ENCODE measurements at regions not wholly inside any gene's neighbourhood (a gene's known extent, or its start where the extent isn't known, plus 50 kb on each side); places are given as distances from the start of the nearest gene placed in this dataset.
A peak's percentile ranks its signal among the peaks of the same experiment; 100 is the strongest.

- no peak for TF ChIP-seq EZH2 (IDR thresholded peaks at IDR 0.05; ENCODE audit: borderline replicate concordance, low read depth, low read length, poor library complexity, severe bottlenecking)
- no peak for TF ChIP-seq CTCF (conservative IDR thresholded peaks at IDR 0.05; ENCODE audit: low read depth, low read length)
- H3K27me3 ChIP-seq (replicated peaks; ENCODE audit: insufficient read depth, low read depth, low read length, poor library complexity), result no peaks in the 10 kb centered on the region
- DNase-seq (ENCODE audit: low spot score), result peak; percentile 54
- H3K4me1 ChIP-seq (ENCODE audit: insufficient read depth, low read length, poor library complexity, severe bottlenecking), result peaks cover 67% of the 10 kb centered on the region
- POLR2A ChIA-PET (ENCODE audit: low non-redundant PET), result no interaction called here
- no TSS peak for BruUV-seq (replicated peaks)
- peaks cover 21% of the 10 kb centered on the region for H3K36me3 ChIP-seq (ENCODE audit: insufficient read depth, low read length, poor library complexity, severe bottlenecking)
- no peaks in the 10 kb centered on the region for H3K9me3 ChIP-seq (ENCODE audit: low read depth, low read length, poor library complexity, severe bottlenecking)
- no peak overlapping the region for H3K4me3 ChIP-seq (ENCODE audit: low read depth, low read length, poor library complexity, severe bottlenecking)
- intact Hi-C loops (cut with micrococcal nuclease; ENCODE audit: unreplicated experiment), result no loop called here
- peak overlapping the region; percentile 100 for H3K27ac ChIP-seq (ENCODE audit: low read depth, low read length, poor library complexity, severe bottlenecking)
- CTCF ChIA-PET, result no interaction called here
Measured at GRCh38 chr1:199157494-199157893, 518.7 kb downstream of the PTPRC start.

GRCh38 chr1:199160521-199161318 lies 521.9 kb downstream of the PTPRC start:
- H3K36me3 ChIP-seq (ENCODE audit: insufficient read depth, low read length, poor library complexity, severe bottlenecking), result peaks cover 16% of the 10 kb centered on the region
- DNase-seq (ENCODE audit: low spot score), result peak; percentile 97
- POLR2A ChIA-PET (ENCODE audit: low non-redundant PET), result no interaction called here
- no peak overlapping the region for H3K4me3 ChIP-seq (ENCODE audit: low read depth, low read length, poor library complexity, severe bottlenecking)
- no TSS peak for BruUV-seq (replicated peaks)
- H3K27ac ChIP-seq (ENCODE audit: low read depth, low read length, poor library complexity, severe bottlenecking), result peak overlapping the region; percentile 100
- CTCF ChIA-PET, result interaction anchor here (0.6 to 1.1 kb wide), 3 partner anchors 303 to 401 kb away, joined by 4 read pairs; no protein-coding TSS in a partner anchor
- no peaks in the 10 kb centered on the region for H3K9me3 ChIP-seq (ENCODE audit: low read depth, low read length, poor library complexity, severe bottlenecking)
- no peaks in the 10 kb centered on the region for H3K27me3 ChIP-seq (replicated peaks; ENCODE audit: insufficient read depth, low read depth, low read length, poor library complexity)
- peaks cover 63% of the 10 kb centered on the region for H3K4me1 ChIP-seq (ENCODE audit: insufficient read depth, low read length, poor library complexity, severe bottlenecking)
- no peak for TF ChIP-seq CTCF (conservative IDR thresholded peaks at IDR 0.05; ENCODE audit: low read depth, low read length)
- no peak for TF ChIP-seq EZH2 (IDR thresholded peaks at IDR 0.05; ENCODE audit: borderline replicate concordance, low read depth, low read length, poor library complexity, severe bottlenecking)
- intact Hi-C loops (cut with micrococcal nuclease; ENCODE audit: unreplicated experiment), result loop anchor here (1.0 to 2.0 kb wide), 13 partner anchors 66 to 522 kb away; no protein-coding TSS in a partner anchor

GRCh38 chr1:199161319-199161680 lies 522.5 kb downstream of the PTPRC start:
- POLR2A ChIA-PET (ENCODE audit: low non-redundant PET), result interaction anchor here (0.6 kb wide), 1 partner anchor 151 kb away, joined by 3 read pairs; no protein-coding TSS in a partner anchor
- Histone ChIP-seq H3K27ac (ENCODE audit: low read depth, low read length, poor library complexity, severe bottlenecking) (peak overlapping the region; percentile 100), H3K4me3 (ENCODE audit: low read depth, low read length, poor library complexity, severe bottlenecking) (no peak overlapping the region), H3K27me3 (replicated peaks; ENCODE audit: insufficient read depth, low read depth, low read length, poor library complexity) (no peaks in the 10 kb centered on the region), H3K4me1 (ENCODE audit: insufficient read depth, low read length, poor library complexity, severe bottlenecking) (peaks cover 63% of the 10 kb centered on the region), H3K36me3 (ENCODE audit: insufficient read depth, low read length, poor library complexity, severe bottlenecking) (peaks cover 12% of the 10 kb centered on the region), H3K9me3 (ENCODE audit: low read depth, low read length, poor library complexity, severe bottlenecking) (no peaks in the 10 kb centered on the region)
- BruUV-seq (replicated peaks), result no TSS peak
- no peak for TF ChIP-seq CTCF (conservative IDR thresholded peaks at IDR 0.05; ENCODE audit: low read depth, low read length)
- no peak for TF ChIP-seq EZH2 (IDR thresholded peaks at IDR 0.05; ENCODE audit: borderline replicate concordance, low read depth, low read length, poor library complexity, severe bottlenecking)
- CTCF ChIA-PET, result interaction anchor here (0.6 to 1.1 kb wide), 4 partner anchors 260 to 401 kb away, joined by 3 to 4 read pairs (median 4); no protein-coding TSS in a partner anchor
- DNase-seq (ENCODE audit: low spot score), result peak; percentile 84
- intact Hi-C loops (cut with micrococcal nuclease; ENCODE audit: unreplicated experiment), result loop anchor here (1.0 to 2.0 kb wide), 10 partner anchors 65 to 521 kb away; no protein-coding TSS in a partner anchor

All from A673 (cell line).